Endothelial cell of umbilical vein (primary cell): ENCODE measurements at regions not wholly inside any gene's neighbourhood (a gene's known extent, or its start where the extent isn't known, plus 50 kb on each side); places are given as distances from the start of the nearest gene placed in this dataset.

Experiments used
- EZH2 ChIP-seq: IDR thresholded peaks from 2 replicates; pipeline ENCODE4 v1.6.1; 2012; ENCODE audit warnings: borderline replicate concordance, low read depth, mild to moderate bottlenecking, moderate library complexity, low read length, inconsistent platforms; ENCODE audit not compliant: severe bottlenecking
- FOS ChIP-seq: IDR thresholded peaks from 2 replicates; pipeline ENCODE4 v1.6.1; 2011; ENCODE audit warnings: mild to moderate bottlenecking, low read length, moderate library complexity, borderline replicate concordance; ENCODE audit not compliant: insufficient read depth
- GATA2 ChIP-seq: IDR thresholded peaks from 2 replicates; pipeline ENCODE4 v1.7.0; 2011; ENCODE audit warnings: low read depth, mild to moderate bottlenecking, moderate library complexity, mixed read lengths, low read length; ENCODE audit not compliant: insufficient read length, insufficient read depth
- JUN ChIP-seq: IDR thresholded peaks from 2 replicates; pipeline ENCODE4 v1.6.1; 2011; ENCODE audit warnings: borderline replicate concordance, low read depth; ENCODE audit not compliant: insufficient read length, insufficient read depth
- MYC ChIP-seq: IDR thresholded peaks from one replicate; pipeline ENCODE4 v1.6.1; 2011; ENCODE audit warnings: mild to moderate bottlenecking, low read depth, low read length
- POLR2A ChIP-seq: IDR thresholded peaks from 2 replicates; pipeline ENCODE4 v1.6.1; 2012; ENCODE audit warnings: low read depth, mild to moderate bottlenecking, control low read depth, low read length
- POLR2AphosphoS5 ChIP-seq: IDR thresholded peaks from 2 replicates; pipeline ENCODE4 v1.6.1; 2012; ENCODE audit warnings: low read depth, mild to moderate bottlenecking, control low read depth, low read length, moderate library complexity; ENCODE audit not compliant: insufficient read depth
- TF ChIP-seq, protein P1 (sequence below), 2 donors: IDR thresholded peaks; 1 replicate in 1 of 2; 2 replicates in 1 of 2; pipeline ENCODE4 v1.5.1; 2011; ENCODE audit warnings: low read length in 2 of 2, mild to moderate bottlenecking in 2 of 2, moderate library complexity in 2 of 2, control low read depth in 1 of 2, inconsistent platforms in 1 of 2, low read depth in 1 of 2; ENCODE audit not compliant: insufficient read depth in 1 of 2; ENCODE audit errors: extremely low read depth in 1 of 2
- TF ChIP-seq, protein P2 (sequence below): IDR thresholded peaks from 2 replicates; pipeline ENCODE4 v1.6.1; 2011; ENCODE audit not compliant: insufficient read depth, insufficient read length

DNA sequence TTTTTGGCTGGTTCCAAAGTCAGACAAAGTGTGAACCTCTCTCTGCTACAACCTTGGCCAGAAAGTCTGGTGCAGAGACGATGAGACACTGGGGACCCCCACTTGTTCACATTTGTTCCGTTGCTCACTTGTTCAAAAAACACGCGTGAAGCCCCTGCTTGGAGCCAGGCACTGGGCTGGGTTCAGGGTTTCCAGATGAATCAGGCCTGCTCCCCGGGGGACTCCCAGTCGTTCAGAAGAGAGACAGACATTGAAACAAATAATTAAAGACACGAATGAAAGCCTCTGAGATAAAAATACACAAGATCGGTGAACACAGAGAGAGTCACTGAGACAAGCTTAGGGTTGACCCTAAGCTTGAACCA is 101.5 kb upstream of the RUNX3 start:
- no peak for TF ChIP-seq POLR2A
- TF ChIP-seq, protein P1, sequence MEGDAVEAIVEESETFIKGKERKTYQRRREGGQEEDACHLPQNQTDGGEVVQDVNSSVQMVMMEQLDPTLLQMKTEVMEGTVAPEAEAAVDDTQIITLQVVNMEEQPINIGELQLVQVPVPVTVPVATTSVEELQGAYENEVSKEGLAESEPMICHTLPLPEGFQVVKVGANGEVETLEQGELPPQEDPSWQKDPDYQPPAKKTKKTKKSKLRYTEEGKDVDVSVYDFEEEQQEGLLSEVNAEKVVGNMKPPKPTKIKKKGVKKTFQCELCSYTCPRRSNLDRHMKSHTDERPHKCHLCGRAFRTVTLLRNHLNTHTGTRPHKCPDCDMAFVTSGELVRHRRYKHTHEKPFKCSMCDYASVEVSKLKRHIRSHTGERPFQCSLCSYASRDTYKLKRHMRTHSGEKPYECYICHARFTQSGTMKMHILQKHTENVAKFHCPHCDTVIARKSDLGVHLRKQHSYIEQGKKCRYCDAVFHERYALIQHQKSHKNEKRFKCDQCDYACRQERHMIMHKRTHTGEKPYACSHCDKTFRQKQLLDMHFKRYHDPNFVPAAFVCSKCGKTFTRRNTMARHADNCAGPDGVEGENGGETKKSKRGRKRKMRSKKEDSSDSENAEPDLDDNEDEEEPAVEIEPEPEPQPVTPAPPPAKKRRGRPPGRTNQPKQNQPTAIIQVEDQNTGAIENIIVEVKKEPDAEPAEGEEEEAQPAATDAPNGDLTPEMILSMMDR (IDR thresholded peaks at IDR 0.05; ENCODE audit: extremely low read depth in 1 of 2, insufficient read depth in 1 of 2, low read depth in 1 of 2, low read length in 2 of 2), result no peak
- no peak for TF ChIP-seq FOS
- TF ChIP-seq EZH2, result no peak
- TF ChIP-seq POLR2AphosphoS5, result no peak
- TF ChIP-seq JUN, result no peak
- no peak for TF ChIP-seq MYC
- TF ChIP-seq, protein P2, sequence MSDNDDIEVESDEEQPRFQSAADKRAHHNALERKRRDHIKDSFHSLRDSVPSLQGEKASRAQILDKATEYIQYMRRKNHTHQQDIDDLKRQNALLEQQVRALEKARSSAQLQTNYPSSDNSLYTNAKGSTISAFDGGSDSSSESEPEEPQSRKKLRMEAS, result no peak
- no peak for TF ChIP-seq GATA2
